Endothelial cell of umbilical vein (primary cell): ENCODE measurements at regions not wholly inside any gene's neighbourhood (a gene's known extent, or its start where the extent isn't known, plus 50 kb on each side); places are given as distances from the start of the nearest gene placed in this dataset.

ENCODE experiments used
- BruUV-seq: library from RNA; stranded (reverse); fragments of 400-500 nt; replicated peaks from 2 replicates; lab custom pipeline; 2021; lab: Mats Ljungman, UMichigan
- CTCF ChIA-PET: fragments of 300-600, 350-600 bp; sonication (Branson Sonifier 250); formaldehyde crosslinking; loops from one replicate; lab custom pipeline; 2021; ENCODE audit warnings: antibody characterized with exemption, inconsistent platforms; lab: Charles Lee
- POLR2A ChIA-PET: fragments of 300-600, 350-600 bp; sonication (Branson Sonifier 250); formaldehyde crosslinking; loops from one replicate; lab custom pipeline; 2021; ENCODE audit warnings: antibody characterized with exemption, inconsistent platforms; lab: Charles Lee
- DNase-seq: peaks from one replicate; pipeline ENCODE4 v3.0.0-alpha.2; 2011; ENCODE audit warnings: low read depth, low spot score
- FAIRE-seq: peaks from 2 replicates; lab custom pipeline; 2011; peaks lifted over from hg19 to GRCh38; lab: Jason Lieb, UNC
- H2AFZ ChIP-seq: 2 replicates; pipeline ENCODE4 v1.6.0; 2012; ENCODE audit warnings: low read depth, low read length, control low read depth, inconsistent platforms
- H3K27ac ChIP-seq: 2 replicates; pipeline ENCODE4 v1.5.1; 2011; ENCODE audit warnings: low read depth, mild to moderate bottlenecking, control low read depth, low read length, moderate library complexity; ENCODE audit not compliant: insufficient read depth
- H3K27me3 ChIP-seq, 2 experiments: 2 replicates each; pipeline versions ENCODE4 v1.6.0 to v1.6.1; 2011; ENCODE audit warnings: low read length in 2 of 2, mixed read lengths in 1 of 2; ENCODE audit not compliant: control insufficient read depth in 2 of 2, insufficient read depth in 2 of 2
- H3K36me3 ChIP-seq, 2 experiments: 2 replicates in 1 of 2; 3 replicates in 1 of 2; pipeline ENCODE4 v1.5.1; 2011; ENCODE audit warnings: low read length in 2 of 2, mild to moderate bottlenecking in 1 of 2, moderate library complexity in 1 of 2; ENCODE audit not compliant: control insufficient read depth in 2 of 2, insufficient read depth in 2 of 2; ENCODE audit errors: extremely low read depth in 1 of 2
- H3K4me1 ChIP-seq: 3 replicates; pipeline ENCODE4 v1.5.1; 2011; ENCODE audit warnings: mild to moderate bottlenecking, low read length; ENCODE audit not compliant: control insufficient read depth, insufficient read depth; ENCODE audit errors: extremely low read depth
- H3K4me2 ChIP-seq: 2 replicates; pipeline ENCODE4 v1.6.1; 2011; ENCODE audit warnings: low read length, control low read depth, mixed read lengths; ENCODE audit not compliant: insufficient read depth
- H3K4me3 ChIP-seq, 3 experiments: fragments of 200-600 bp in 1 of 3; sonication (generic), shearing (Covaris generic) in 1 of 3; replicated peaks in 1 of 3; 2 replicates each; pipeline ENCODE4 v1.5.1; 2011 to 2016; ENCODE audit warnings: control low read depth in 3 of 3, low read length in 3 of 3, mild to moderate bottlenecking in 2 of 3, inconsistent platforms in 1 of 3, low read depth in 1 of 3, moderate library complexity in 1 of 3; ENCODE audit not compliant: insufficient read depth in 1 of 3
- H3K79me2 ChIP-seq: 2 replicates; pipeline ENCODE4 v1.6.0; 2012; ENCODE audit warnings: low read length, inconsistent platforms; ENCODE audit not compliant: control insufficient read depth, insufficient read depth
- H3K9ac ChIP-seq: replicated peaks from 2 replicates; pipeline ENCODE3; 2011; ENCODE audit warnings: low read length, control low read depth; ENCODE audit not compliant: insufficient read depth; ENCODE audit errors: extremely low read depth
- H3K9me1 ChIP-seq: replicated peaks from 3 replicates; pipeline ENCODE4 v1.6.0; 2011; ENCODE audit warnings: mild to moderate bottlenecking, low read length; ENCODE audit not compliant: control insufficient read depth, insufficient read depth; ENCODE audit errors: extremely low read depth
- H3K9me3 ChIP-seq: replicated peaks from 2 replicates; pipeline ENCODE4 v1.5.1; 2012; ENCODE audit warnings: low read length, inconsistent platforms; ENCODE audit not compliant: control insufficient read depth, insufficient read depth
- H4K20me1 ChIP-seq: replicated peaks from 2 replicates; pipeline ENCODE3; 2011; ENCODE audit warnings: mild to moderate bottlenecking, low read length; ENCODE audit not compliant: control insufficient read depth, insufficient read depth; ENCODE audit errors: extremely low read depth
- EZH2 ChIP-seq: IDR thresholded peaks from 2 replicates; pipeline ENCODE4 v1.6.1; 2012; ENCODE audit warnings: borderline replicate concordance, low read depth, mild to moderate bottlenecking, moderate library complexity, low read length, inconsistent platforms; ENCODE audit not compliant: severe bottlenecking
- FOS ChIP-seq: IDR thresholded peaks from 2 replicates; pipeline ENCODE4 v1.6.1; 2011; ENCODE audit warnings: mild to moderate bottlenecking, low read length, moderate library complexity, borderline replicate concordance; ENCODE audit not compliant: insufficient read depth
- GATA2 ChIP-seq: IDR thresholded peaks from 2 replicates; pipeline ENCODE4 v1.7.0; 2011; ENCODE audit warnings: low read depth, mild to moderate bottlenecking, moderate library complexity, mixed read lengths, low read length; ENCODE audit not compliant: insufficient read length, insufficient read depth
- JUN ChIP-seq: IDR thresholded peaks from 2 replicates; pipeline ENCODE4 v1.6.1; 2011; ENCODE audit warnings: borderline replicate concordance, low read depth; ENCODE audit not compliant: insufficient read length, insufficient read depth
- MYC ChIP-seq: IDR thresholded peaks from one replicate; pipeline ENCODE4 v1.6.1; 2011; ENCODE audit warnings: mild to moderate bottlenecking, low read depth, low read length
- POLR2A ChIP-seq: IDR thresholded peaks from 2 replicates; pipeline ENCODE4 v1.6.1; 2012; ENCODE audit warnings: low read depth, mild to moderate bottlenecking, control low read depth, low read length
- POLR2AphosphoS5 ChIP-seq: IDR thresholded peaks from 2 replicates; pipeline ENCODE4 v1.6.1; 2012; ENCODE audit warnings: low read depth, mild to moderate bottlenecking, control low read depth, low read length, moderate library complexity; ENCODE audit not compliant: insufficient read depth
- dilution Hi-C: fragments of 300-500 bp; cut with MboI; formaldehyde crosslinking; loops from one replicate; pipeline ENCODE4 v1.15.0; 2019; ENCODE audit warnings: low sequenced_read_pairs; ENCODE audit not compliant: extremely low pct_ligation_motif_present
- intact Hi-C: fragments of 100-400 bp; cut with micrococcal nuclease; formaldehyde crosslinking; loops from one replicate; pipeline ENCODE4 v1.10.0; 2022
- TF ChIP-seq, protein P1 (sequence below), 2 donors: IDR thresholded peaks; 1 replicate in 1 of 2; 2 replicates in 1 of 2; pipeline ENCODE4 v1.5.1; 2011; ENCODE audit warnings: low read length in 2 of 2, mild to moderate bottlenecking in 2 of 2, moderate library complexity in 2 of 2, control low read depth in 1 of 2, inconsistent platforms in 1 of 2, low read depth in 1 of 2; ENCODE audit not compliant: insufficient read depth in 1 of 2; ENCODE audit errors: extremely low read depth in 1 of 2
- TF ChIP-seq, protein P2 (sequence below): IDR thresholded peaks from 2 replicates; pipeline ENCODE4 v1.6.1; 2011; ENCODE audit not compliant: insufficient read depth, insufficient read length

DNA sequence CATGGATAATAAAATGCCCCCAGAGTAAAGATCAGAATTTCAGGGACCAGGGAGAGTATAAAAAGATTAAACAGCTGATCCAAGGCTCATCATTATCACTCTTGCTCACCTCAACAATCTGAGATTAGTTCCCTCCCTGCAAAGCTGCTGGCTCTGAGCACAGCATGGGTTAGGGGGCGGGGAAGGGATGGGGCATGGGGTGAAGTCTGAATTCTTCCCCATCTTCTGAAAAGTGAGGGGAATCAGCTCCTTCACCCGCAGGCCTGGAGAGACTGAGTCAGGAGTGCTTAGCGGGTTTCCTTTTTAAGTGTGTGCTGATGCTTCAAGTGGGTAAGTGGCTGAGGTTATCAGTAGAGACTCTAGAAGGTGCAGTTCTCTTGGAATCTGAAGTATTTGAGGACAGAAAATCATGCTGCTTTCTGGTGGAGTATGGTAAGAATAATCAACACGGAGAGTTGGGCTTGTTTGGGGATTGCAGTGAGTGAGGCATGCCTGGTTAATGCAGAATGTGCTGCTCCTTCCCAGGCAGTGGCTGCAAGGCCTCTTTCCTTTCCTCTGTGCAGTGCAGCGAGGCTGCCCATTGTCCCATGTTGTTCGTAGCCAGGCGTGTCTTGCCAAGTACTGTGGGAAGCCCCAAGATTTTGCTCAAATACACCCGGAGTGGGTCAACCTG lies 59.2 kb upstream of the TRAK1 start:
- intact Hi-C loops: no loop called here
- FAIRE-seq (no peak), DNase-seq (peak; percentile 72)
- no peak overlapping the region for H3K4me2 ChIP-seq
- H3K9ac ChIP-seq: no peak overlapping the region
- H3K4me3 ChIP-seq: no peak overlapping the region
- dilution Hi-C loops: no loop called here
- TF ChIP-seq GATA2 (no peak), POLR2AphosphoS5 (no peak), MYC (no peak), JUN (no peak), EZH2 (no peak), POLR2A (no peak), FOS (no peak)
- TF ChIP-seq, protein P1, sequence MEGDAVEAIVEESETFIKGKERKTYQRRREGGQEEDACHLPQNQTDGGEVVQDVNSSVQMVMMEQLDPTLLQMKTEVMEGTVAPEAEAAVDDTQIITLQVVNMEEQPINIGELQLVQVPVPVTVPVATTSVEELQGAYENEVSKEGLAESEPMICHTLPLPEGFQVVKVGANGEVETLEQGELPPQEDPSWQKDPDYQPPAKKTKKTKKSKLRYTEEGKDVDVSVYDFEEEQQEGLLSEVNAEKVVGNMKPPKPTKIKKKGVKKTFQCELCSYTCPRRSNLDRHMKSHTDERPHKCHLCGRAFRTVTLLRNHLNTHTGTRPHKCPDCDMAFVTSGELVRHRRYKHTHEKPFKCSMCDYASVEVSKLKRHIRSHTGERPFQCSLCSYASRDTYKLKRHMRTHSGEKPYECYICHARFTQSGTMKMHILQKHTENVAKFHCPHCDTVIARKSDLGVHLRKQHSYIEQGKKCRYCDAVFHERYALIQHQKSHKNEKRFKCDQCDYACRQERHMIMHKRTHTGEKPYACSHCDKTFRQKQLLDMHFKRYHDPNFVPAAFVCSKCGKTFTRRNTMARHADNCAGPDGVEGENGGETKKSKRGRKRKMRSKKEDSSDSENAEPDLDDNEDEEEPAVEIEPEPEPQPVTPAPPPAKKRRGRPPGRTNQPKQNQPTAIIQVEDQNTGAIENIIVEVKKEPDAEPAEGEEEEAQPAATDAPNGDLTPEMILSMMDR (IDR thresholded peaks at IDR 0.05; ENCODE audit: extremely low read depth in 1 of 2, insufficient read depth in 1 of 2, low read depth in 1 of 2, low read length in 2 of 2): no peak
- TF ChIP-seq, protein P2, sequence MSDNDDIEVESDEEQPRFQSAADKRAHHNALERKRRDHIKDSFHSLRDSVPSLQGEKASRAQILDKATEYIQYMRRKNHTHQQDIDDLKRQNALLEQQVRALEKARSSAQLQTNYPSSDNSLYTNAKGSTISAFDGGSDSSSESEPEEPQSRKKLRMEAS: no peak
- H3K9me3 ChIP-seq: no peaks in the 10 kb centered on the region
- H3K27ac ChIP-seq: no peak overlapping the region
- POLR2A ChIA-PET: no interaction called here
- peaks cover 26% of the 10 kb centered on the region for H3K4me1 ChIP-seq
- no TSS peak for BruUV-seq
- H3K79me2 ChIP-seq: peaks cover 44% of the 10 kb centered on the region
- H3K27me3 ChIP-seq: no peaks in the 10 kb centered on the region
- no peak overlapping the region for H2AFZ ChIP-seq
- CTCF ChIA-PET: interaction anchor here (1.3 to 1.6 kb wide), 2 partner anchors 30 to 40 kb away, joined by 3 to 4 read pairs; no protein-coding TSS in a partner anchor
- H4K20me1 ChIP-seq: no peaks in the 10 kb centered on the region
- H3K36me3 ChIP-seq: peaks cover 0 to 5% of the 10 kb centered on the region in 2 experiments
- no peaks in the 10 kb centered on the region for H3K9me1 ChIP-seq
